HEK293T (cell line): ENCODE measurements at regions not wholly inside any gene's neighbourhood (a gene's known extent, or its start where the extent isn't known, plus 50 kb on each side); places are given as distances from the start of the nearest gene placed in this dataset.

ENCODE experiments used
- CTCF ChIA-PET: fragments of 350-600 bp; formaldehyde crosslinking; extraction: SDS; loops from one replicate; lab custom pipeline; 2021; ENCODE audit warnings: antibody characterized with exemption, inconsistent platforms; lab: Yijun Ruan, JAX
- POLR2A ChIA-PET: fragments of 350-600 bp; formaldehyde crosslinking; extraction: SDS; loops from one replicate; lab custom pipeline; 2020; ENCODE audit warnings: antibody characterized with exemption, inconsistent platforms; lab: Yijun Ruan, JAX
- DNase-seq: peaks from one replicate; pipeline ENCODE4 v3.0.0; 2012; ENCODE audit warnings: mixed read lengths; ENCODE audit errors: extremely low spot score
- ARNT ChIP-seq: fragments of 450-650 bp; IDR thresholded peaks from 2 replicates; pipeline ENCODE4 v1.6.1; 2017; ENCODE audit warnings: mild to moderate bottlenecking
- BHLHE40 ChIP-seq: fragments of 450-650 bp; IDR thresholded peaks from 2 replicates; pipeline ENCODE4 v1.6.1; 2016; ENCODE audit warnings: mild to moderate bottlenecking, moderate library complexity, borderline replicate concordance
- CTBP1 ChIP-seq: fragments of 450-650 bp; IDR thresholded peaks from 2 replicates; pipeline ENCODE4 v1.6.1; 2016; ENCODE audit warnings: borderline replicate concordance
- ELF4 ChIP-seq: fragments of 450-650 bp; IDR thresholded peaks from 2 replicates; pipeline ENCODE4 v1.6.1; 2017; ENCODE audit warnings: antibody characterized with exemption
- FOXA1 ChIP-seq: fragments of 450-650 bp; IDR thresholded peaks from 2 replicates; pipeline ENCODE4 v1.6.1; 2016; ENCODE audit warnings: mild to moderate bottlenecking
- FOXK2 ChIP-seq: fragments of 450-650 bp; IDR thresholded peaks from 2 replicates; pipeline ENCODE4 v1.6.1; 2016; ENCODE audit warnings: mild to moderate bottlenecking
- FOXM1 ChIP-seq: fragments of 450-650 bp; IDR thresholded peaks from 2 replicates; pipeline ENCODE4 v1.6.1; 2017; ENCODE audit warnings: mild to moderate bottlenecking, borderline replicate concordance
- HDGF ChIP-seq: fragments of 450-650 bp; IDR thresholded peaks from 2 replicates; pipeline ENCODE4 v1.6.1; 2017; ENCODE audit warnings: antibody characterized with exemption, borderline replicate concordance
- L3MBTL2 ChIP-seq: fragments of 450-650 bp; conservative IDR thresholded peaks from 2 replicates; pipeline ENCODE4 v1.6.1; 2016; ENCODE audit warnings: mild to moderate bottlenecking
- LEF1 ChIP-seq: fragments of 450-650 bp; IDR thresholded peaks from 2 replicates; pipeline ENCODE4 v1.6.1; 2017; ENCODE audit warnings: mild to moderate bottlenecking, borderline replicate concordance
- NFRKB ChIP-seq: fragments of 450-650 bp; IDR thresholded peaks from 2 replicates; pipeline ENCODE4 v1.6.1; 2016; ENCODE audit warnings: mild to moderate bottlenecking, moderate library complexity
- SP1 ChIP-seq: fragments of 450-650 bp; IDR thresholded peaks from 2 replicates; pipeline ENCODE4 v1.6.1; 2017
- SUZ12 ChIP-seq: fragments of 450-650 bp; IDR thresholded peaks from 2 replicates; pipeline ENCODE4 v1.6.1; 2016; ENCODE audit warnings: mild to moderate bottlenecking
- TARDBP ChIP-seq: fragments of 450-650 bp; IDR thresholded peaks from 2 replicates; pipeline ENCODE4 v1.6.1; 2016
- ZNF384 ChIP-seq: fragments of 450-650 bp; IDR thresholded peaks from 2 replicates; pipeline ENCODE4 v1.6.1; 2016
- TF ChIP-seq, protein P1 (sequence below): fragments of 450-650 bp; IDR thresholded peaks from 2 replicates; pipeline ENCODE4 v1.6.1; 2016

DNA sequence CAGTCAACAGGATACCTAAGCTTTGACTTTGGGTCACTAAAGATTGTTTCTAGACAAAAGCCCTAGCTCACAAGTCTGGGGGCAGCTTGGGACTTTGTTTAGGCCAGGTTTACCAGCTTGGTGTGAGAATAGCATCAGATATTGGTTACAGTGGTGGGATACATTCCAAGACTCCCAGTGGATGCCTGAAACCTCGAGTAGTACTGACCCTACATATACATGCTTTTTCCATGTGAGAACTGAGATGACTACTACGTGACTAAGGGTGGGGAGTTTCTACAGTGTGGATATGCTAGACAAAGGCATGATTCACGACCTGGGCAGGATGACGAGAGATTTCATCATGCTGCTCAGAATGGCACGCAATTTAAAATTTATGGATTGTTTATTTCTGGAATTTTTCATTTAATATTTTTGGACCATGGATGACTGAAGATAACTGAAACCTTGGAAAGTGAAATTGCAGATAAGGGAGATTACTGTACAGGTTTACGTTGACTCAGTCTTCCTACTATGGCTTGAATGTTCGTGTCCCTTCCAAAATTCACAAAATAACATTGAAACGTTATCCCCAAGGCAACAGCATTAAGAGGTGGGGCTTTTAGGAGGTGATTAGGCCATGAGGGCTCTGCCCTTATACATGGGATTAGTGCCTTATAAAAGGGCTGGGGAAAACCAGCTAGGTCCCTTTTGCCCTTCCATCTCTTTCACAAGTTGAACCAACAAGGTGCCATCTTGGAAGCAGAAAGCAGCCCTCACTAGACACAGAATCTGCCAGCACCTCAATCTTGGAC lies 50.2 kb upstream of the CTAGE1 start:
- CTCF ChIA-PET, result interaction anchor here (1.8 kb wide), 1 partner anchor 95 kb away, joined by 5 read pairs; no protein-coding TSS in a partner anchor
- POLR2A ChIA-PET, result interaction anchor here (1.2 to 2.4 kb wide), 8 partner anchors 9 to 296 kb away, joined by 3 to 13 read pairs (median 4); no protein-coding TSS in a partner anchor
- no peak for TF ChIP-seq BHLHE40
- TF ChIP-seq HDGF, result no peak
- TF ChIP-seq, protein P1, sequence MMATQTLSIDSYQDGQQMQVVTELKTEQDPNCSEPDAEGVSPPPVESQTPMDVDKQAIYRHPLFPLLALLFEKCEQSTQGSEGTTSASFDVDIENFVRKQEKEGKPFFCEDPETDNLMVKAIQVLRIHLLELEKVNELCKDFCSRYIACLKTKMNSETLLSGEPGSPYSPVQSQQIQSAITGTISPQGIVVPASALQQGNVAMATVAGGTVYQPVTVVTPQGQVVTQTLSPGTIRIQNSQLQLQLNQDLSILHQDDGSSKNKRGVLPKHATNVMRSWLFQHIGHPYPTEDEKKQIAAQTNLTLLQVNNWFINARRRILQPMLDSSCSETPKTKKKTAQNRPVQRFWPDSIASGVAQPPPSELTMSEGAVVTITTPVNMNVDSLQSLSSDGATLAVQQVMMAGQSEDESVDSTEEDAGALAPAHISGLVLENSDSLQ, result peak; percentile 21; the same call in 1 of the 2 replicates
- no peak for TF ChIP-seq ELF4
- no peak; the same call in 1 of the 2 replicates for TF ChIP-seq L3MBTL2
- no peak for DNase-seq

DNA sequence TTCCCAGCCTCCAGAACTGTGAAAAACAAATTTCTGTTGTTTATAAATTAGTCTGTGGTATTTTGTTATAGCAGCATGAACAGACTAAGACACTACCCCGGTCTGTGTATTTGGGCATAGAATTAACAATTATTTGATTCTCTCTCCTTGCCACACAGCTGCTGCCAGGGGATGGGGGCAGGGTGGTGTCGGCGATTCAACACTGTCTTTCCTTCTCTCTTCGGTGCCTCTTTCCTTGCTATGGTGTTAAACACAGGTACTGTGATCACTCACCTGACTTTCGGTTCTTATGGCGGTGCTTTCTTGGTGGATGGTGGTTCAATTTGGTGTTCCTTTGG lies 50.8 kb upstream of the CTAGE1 start:
- POLR2A ChIA-PET, result interaction anchor here (1.3 to 2.1 kb wide), 3 partner anchors 18 to 91 kb away, joined by 3 to 5 read pairs (median 4); no protein-coding TSS in a partner anchor

DNA sequence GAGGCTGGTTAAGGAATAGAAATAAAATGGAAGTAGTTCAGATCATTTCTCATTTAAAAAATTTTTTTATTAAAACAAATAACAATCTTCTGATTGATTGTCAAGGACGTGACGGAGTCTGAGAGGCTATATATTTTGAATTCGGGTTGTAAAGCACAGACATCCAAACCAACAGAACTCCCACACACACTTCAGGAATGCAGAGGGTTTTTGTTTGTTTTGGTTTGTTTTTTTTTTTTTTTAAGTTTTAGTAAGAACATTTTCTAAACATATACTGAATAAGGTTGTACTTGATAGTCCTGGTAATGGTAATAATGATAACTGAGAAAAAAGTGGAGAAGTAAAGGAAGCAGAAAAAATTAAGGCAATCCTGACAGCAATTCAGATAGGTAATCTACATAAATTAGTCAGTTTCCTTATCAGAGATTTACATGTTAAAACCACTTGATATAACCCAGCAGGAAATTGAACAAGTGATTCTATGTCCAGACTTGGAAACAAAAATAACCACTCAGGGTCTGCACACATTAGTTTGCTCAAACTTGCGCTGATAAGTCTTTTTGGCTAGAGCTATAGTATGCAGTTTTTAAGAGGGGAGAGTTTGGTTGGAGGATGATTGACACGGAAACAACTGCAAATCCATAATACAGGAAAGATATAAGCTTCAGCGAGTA lies 51.5 kb upstream of the CTAGE1 start:
- no peak for TF ChIP-seq SP1
- TF ChIP-seq, protein P1, result peak; percentile 53; the same call in 1 of the 2 replicates
- CTCF ChIA-PET, result no interaction called here
- POLR2A ChIA-PET, result interaction anchor here (1.0 to 2.1 kb wide), 5 partner anchors 17 to 90 kb away, joined by 3 to 5 read pairs (median 3); no protein-coding TSS in a partner anchor
- no peak for DNase-seq

More for the DNA sequence above, 50.8 kb upstream of the CTAGE1 start:
- CTCF ChIA-PET, result no interaction called here
- no peak for DNase-seq
- TF ChIP-seq TARDBP (no peak), HDGF (no peak), LEF1 (no peak), FOXK2 (no peak), SP1 (no peak), ZNF384 (no peak), L3MBTL2 (no peak), FOXA1 (no peak), BHLHE40 (no peak), ELF4 (no peak), CTBP1 (no peak), NFRKB (no peak), FOXM1 (no peak), ARNT (no peak), SUZ12 (no peak)
- TF ChIP-seq, protein P1, result no peak

DNA sequence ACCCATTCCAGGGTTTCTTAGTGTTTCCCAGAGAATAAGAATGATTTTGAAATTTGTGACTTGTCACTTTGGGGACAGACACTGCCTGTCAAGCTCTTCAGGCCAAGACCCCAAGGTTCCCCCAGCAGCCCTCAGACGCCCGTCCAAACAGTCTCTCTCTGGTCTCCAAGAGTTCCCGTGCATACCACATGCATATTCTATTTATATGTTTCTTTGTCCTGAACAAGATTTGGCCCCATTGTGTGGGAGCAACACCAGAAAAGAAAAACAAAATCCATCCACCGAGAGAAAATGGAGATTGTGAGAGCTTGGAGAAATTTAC lies 52.2 kb upstream of the CTAGE1 start:
- no peak for DNase-seq
- CTCF ChIA-PET, result no interaction called here
- POLR2A ChIA-PET, result interaction anchor here (1.0 to 2.1 kb wide), 4 partner anchors 16 to 90 kb away, joined by 3 to 5 read pairs (median 4); no protein-coding TSS in a partner anchor
- TF ChIP-seq SP1, result no peak
- no peak for TF ChIP-seq ELF4
- TF ChIP-seq HDGF, result no peak
- TF ChIP-seq FOXK2, result no peak
- no peak for TF ChIP-seq BHLHE40
- TF ChIP-seq FOXA1, result no peak
- TF ChIP-seq, protein P1, result no peak
- no peak for TF ChIP-seq LEF1
- TF ChIP-seq FOXM1, result no peak
- no peak for TF ChIP-seq ZNF384
- TF ChIP-seq SUZ12, result no peak
- no peak for TF ChIP-seq CTBP1
- no peak for TF ChIP-seq TARDBP
- no peak for TF ChIP-seq NFRKB
- no peak for TF ChIP-seq ARNT
- TF ChIP-seq L3MBTL2, result no peak
